Keratinocyte (primary cell): ENCODE measurements at regions not wholly inside any gene's neighbourhood (a gene's known extent, or its start where the extent isn't known, plus 50 kb on each side); places are given as distances from the start of the nearest gene placed in this dataset.

Experiments
- DNase-seq: peaks from one replicate; pipeline ENCODE4 v3.0.0-alpha.2; 2011; ENCODE audit warnings: low read depth, missing footprints, low spot score
- FAIRE-seq: peaks from 2 replicates; lab custom pipeline; 2011; peaks lifted over from hg19 to GRCh38; lab: Jason Lieb, UNC
- H2AFZ ChIP-seq: 2 replicates; pipeline ENCODE4 v1.6.0; 2012; ENCODE audit warnings: low read length, control low read depth, inconsistent platforms; ENCODE audit not compliant: control insufficient read depth
- H3K27ac ChIP-seq: 2 replicates; pipeline ENCODE4 v1.5.1; 2011; ENCODE audit warnings: low read length; ENCODE audit not compliant: control insufficient read depth, insufficient read depth
- H3K27me3 ChIP-seq: 3 replicates; pipeline ENCODE4 v1.6.0; 2011; ENCODE audit warnings: low read length; ENCODE audit not compliant: control insufficient read depth, insufficient read depth; ENCODE audit errors: extremely low read depth
- H3K36me3 ChIP-seq, 2 experiments: 2 replicates in 1 of 2; 3 replicates in 1 of 2; pipeline ENCODE4 v1.5.1; 2011; ENCODE audit warnings: low read length in 2 of 2, mild to moderate bottlenecking in 1 of 2; ENCODE audit not compliant: control insufficient read depth in 2 of 2, insufficient read depth in 2 of 2; ENCODE audit errors: extremely low read depth in 1 of 2
- H3K4me1 ChIP-seq: 3 replicates; pipeline ENCODE4 v1.5.1; 2011; ENCODE audit warnings: low read length; ENCODE audit not compliant: control insufficient read depth, insufficient read depth; ENCODE audit errors: extremely low read depth
- H3K4me2 ChIP-seq: 3 replicates; pipeline ENCODE4 v1.6.0; 2011; ENCODE audit warnings: low read depth, low read length; ENCODE audit not compliant: control insufficient read depth, insufficient read depth; ENCODE audit errors: extremely low read depth
- H3K4me3 ChIP-seq, 3 experiments: fragments of 200-600 bp in 1 of 3; sonication (generic) in 1 of 3; 2 replicates in 2 of 3; 3 replicates in 1 of 3; pipeline ENCODE4 v1.5.1; 2011 to 2016; ENCODE audit warnings: low read length in 3 of 3, mild to moderate bottlenecking in 3 of 3, control low read depth in 2 of 3, inconsistent platforms in 1 of 3, low read depth in 1 of 3, mixed read lengths in 1 of 3, mixed run types in 1 of 3, moderate library complexity in 1 of 3; ENCODE audit not compliant: control insufficient read depth in 2 of 3, insufficient read depth in 2 of 3; ENCODE audit errors: extremely low read depth in 1 of 3
- H3K79me2 ChIP-seq: 2 replicates; pipeline ENCODE4 v1.6.0; 2012; ENCODE audit warnings: low read length; ENCODE audit not compliant: control insufficient read depth, insufficient read depth
- H3K9ac ChIP-seq: 3 replicates; pipeline ENCODE4 v1.6.0; 2011; ENCODE audit warnings: low read length; ENCODE audit not compliant: control insufficient read depth, insufficient read depth; ENCODE audit errors: extremely low read depth
- H3K9me1 ChIP-seq: 3 replicates; pipeline ENCODE4 v1.6.0; 2011; ENCODE audit warnings: low read length; ENCODE audit not compliant: control insufficient read depth, insufficient read depth; ENCODE audit errors: extremely low read depth
- H3K9me3 ChIP-seq: 2 replicates; pipeline ENCODE4 v1.5.1; 2012; ENCODE audit warnings: low read depth, low read length; ENCODE audit not compliant: control insufficient read depth
- H4K20me1 ChIP-seq: 3 replicates; pipeline ENCODE4 v1.6.0; 2011; ENCODE audit warnings: low read length; ENCODE audit not compliant: control insufficient read depth, insufficient read depth; ENCODE audit errors: extremely low read depth
- CTCF ChIP-seq, 3 experiments: IDR thresholded peaks in 1 of 3; conservative IDR thresholded peaks in 1 of 3; optimal IDR thresholded peaks in 1 of 3; 2 replicates in 2 of 3; 3 replicates in 1 of 3; pipeline versions ENCODE3 to v1.5.1; 2011; ENCODE audit warnings: low read length in 3 of 3, mild to moderate bottlenecking in 3 of 3, moderate library complexity in 2 of 3, control low read depth in 1 of 3, inconsistent platforms in 1 of 3; ENCODE audit not compliant: insufficient read depth in 2 of 3; ENCODE audit errors: extremely low read depth in 1 of 3
- EZH2 ChIP-seq: IDR thresholded peaks from one replicate; pipeline ENCODE4 v1.6.1; 2012; ENCODE audit warnings: inconsistent platforms, mild to moderate bottlenecking, low read length, moderate library complexity
- dilution Hi-C: fragments of 300-500 bp; cut with MboI; formaldehyde crosslinking; loops from one replicate; pipeline ENCODE4 v1.7.0; 2020; ENCODE audit warnings: low sequenced_read_pairs; ENCODE audit not compliant: extremely low pct_ligation_motif_present

DNA sequence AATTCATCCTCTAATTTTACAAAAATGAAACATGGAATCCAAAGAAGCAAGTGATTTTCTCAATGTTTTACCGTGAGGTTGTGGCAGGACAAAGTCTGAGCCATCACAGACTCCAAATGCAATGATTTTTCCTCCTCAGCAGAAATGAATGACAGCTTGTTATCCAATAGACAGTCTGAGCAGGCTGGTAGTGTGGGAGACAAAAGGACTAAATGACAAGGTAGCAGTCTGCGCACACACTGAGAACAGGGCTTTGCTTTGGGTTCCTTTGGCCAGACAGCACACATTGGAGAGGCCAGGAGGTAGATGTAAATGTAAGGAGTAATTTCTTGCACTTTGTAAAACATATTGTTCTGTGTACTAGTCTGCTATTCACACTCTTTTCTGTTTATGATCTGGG, 50.3 kb upstream of the RGPD4 start:
- H2AFZ ChIP-seq, result no peak overlapping the region
- H3K9ac ChIP-seq, result no peak overlapping the region
- DNase-seq (no peak), FAIRE-seq (no peak)
- peaks cover 10% of the 10 kb centered on the region for H3K4me1 ChIP-seq
- no peaks in the 10 kb centered on the region for H3K9me1 ChIP-seq
- dilution Hi-C loops, result no loop called here
- H3K9me3 ChIP-seq, result no peaks in the 10 kb centered on the region
- H3K27me3 ChIP-seq, result no peaks in the 10 kb centered on the region
- H3K27ac ChIP-seq, result no peak overlapping the region
- TF ChIP-seq CTCF (optimal IDR thresholded peaks at IDR 0.05 in 1 of 3, IDR thresholded peaks at IDR 0.05 in 1 of 3, conservative IDR thresholded peaks at IDR 0.05 in 1 of 3; ENCODE audit: extremely low read depth in 1 of 3, insufficient read depth in 2 of 3, low read length in 3 of 3), result no peak
- TF ChIP-seq EZH2, result no peak
- H3K4me3 ChIP-seq, result no peak overlapping the region
- no peaks in the 10 kb centered on the region for H3K79me2 ChIP-seq
- H4K20me1 ChIP-seq, result no peaks in the 10 kb centered on the region
- no peak overlapping the region for H3K4me2 ChIP-seq
- H3K36me3 ChIP-seq, result no peaks in the 10 kb centered on the region
